GM23338 (cell line): ENCODE measurements at regions not wholly inside any gene's neighbourhood (a gene's known extent, or its start where the extent isn't known, plus 50 kb on each side); places are given as distances from the start of the nearest gene placed in this dataset.
"Not testable (repeated sequence)": the region's sequence is repeated elsewhere in the genome, so short reads cannot be mapped to it uniquely, and the experiment has no call there.

Source experiments
- ATAC-seq: fragments of 200-7000 bp; cut with Tn5 transposase; 3 replicates; pipeline ENCODE4 v1.9.1; 2020
- DNase-seq: peaks from one replicate; pipeline ENCODE4 v3.0.0-alpha.2; 2015; ENCODE audit warnings: low spot score
- H2AFZ ChIP-seq: fragments of 200-600 bp; sonication (generic); 2 replicates; pipeline ENCODE4 v1.8.0; 2016; ENCODE audit warnings: antibody characterized with exemption, mild to moderate bottlenecking, moderate library complexity
- H3F3A ChIP-seq: fragments of 200-600 bp; sonication (generic); replicated peaks from 2 replicates; pipeline ENCODE4 v1.8.0; 2017; ENCODE audit warnings: antibody characterized with exemption, mixed run types, low read depth
- H3K27ac ChIP-seq: fragments of 200-600 bp; sonication (generic); 2 replicates; pipeline ENCODE4 v1.6.1; 2016; ENCODE audit warnings: low read depth
- H3K27me3 ChIP-seq: fragments of 200-600 bp; sonication (generic); 2 replicates; pipeline ENCODE4 v1.8.0; 2016; ENCODE audit warnings: mild to moderate bottlenecking, mixed run types, moderate library complexity; ENCODE audit not compliant: insufficient read depth
- H3K36me3 ChIP-seq: fragments of 200-600 bp; sonication (generic); 2 replicates; pipeline ENCODE4 v1.8.0; 2016; ENCODE audit warnings: mild to moderate bottlenecking; ENCODE audit not compliant: insufficient read depth
- H3K4me1 ChIP-seq: fragments of 200-600 bp; sonication (generic); 2 replicates; pipeline ENCODE4 v1.8.0; 2016; ENCODE audit warnings: mild to moderate bottlenecking, moderate library complexity; ENCODE audit not compliant: insufficient read depth
- H3K4me2 ChIP-seq: fragments of 200-600 bp; sonication (generic); 2 replicates; pipeline ENCODE4 v1.7.1; 2017; ENCODE audit warnings: mixed run types
- H3K4me3 ChIP-seq: fragments of 200-600 bp; sonication (generic); 2 replicates; pipeline ENCODE4 v1.6.1; 2016; ENCODE audit warnings: mixed run types
- H3K79me2 ChIP-seq: fragments of 200-600 bp; sonication (generic); replicated peaks from 2 replicates; pipeline ENCODE4 v1.8.0; 2017; ENCODE audit warnings: mild to moderate bottlenecking; ENCODE audit not compliant: insufficient read depth
- H3K9me2 ChIP-seq: fragments of 200-600 bp; sonication (generic); 2 replicates; pipeline ENCODE4 v1.8.0; 2017; ENCODE audit not compliant: insufficient read depth
- H4K20me1 ChIP-seq: fragments of 200-600 bp; sonication (generic); replicated peaks from 2 replicates; pipeline ENCODE4 v1.8.0; 2017; ENCODE audit warnings: mild to moderate bottlenecking; ENCODE audit not compliant: insufficient read depth
- H3K27ac Mint-ChIP-seq: 2 replicates; pipeline ENCODE4 v1.8.0; 2020; ENCODE audit warnings: inconsistent platforms, mild to moderate bottlenecking, moderate library complexity, mixed read lengths
- H3K27me3 Mint-ChIP-seq: 3 replicates; pipeline ENCODE4 v1.8.0; 2022; ENCODE audit warnings: low read depth, mild to moderate bottlenecking, moderate library complexity, mixed read lengths, inconsistent platforms; ENCODE audit not compliant: insufficient read depth, poor library complexity
- H3K36me3 Mint-ChIP-seq: 3 replicates; pipeline ENCODE4 v1.8.0; 2021; ENCODE audit warnings: low read depth, mild to moderate bottlenecking, inconsistent platforms, moderate library complexity, mixed read lengths
- H3K4me1 Mint-ChIP-seq: 3 replicates; pipeline ENCODE4 v1.8.0; 2020; ENCODE audit warnings: mild to moderate bottlenecking, inconsistent platforms, mixed read lengths
- H3K4me3 Mint-ChIP-seq: 3 replicates; pipeline ENCODE4 v1.8.0; 2021; ENCODE audit warnings: moderate library complexity, mild to moderate bottlenecking, inconsistent platforms, mixed read lengths
- H3K9me3 Mint-ChIP-seq: 3 replicates; pipeline ENCODE4 v1.8.0; 2020; ENCODE audit warnings: moderate library complexity, mild to moderate bottlenecking, inconsistent platforms, mixed read lengths

DNA sequence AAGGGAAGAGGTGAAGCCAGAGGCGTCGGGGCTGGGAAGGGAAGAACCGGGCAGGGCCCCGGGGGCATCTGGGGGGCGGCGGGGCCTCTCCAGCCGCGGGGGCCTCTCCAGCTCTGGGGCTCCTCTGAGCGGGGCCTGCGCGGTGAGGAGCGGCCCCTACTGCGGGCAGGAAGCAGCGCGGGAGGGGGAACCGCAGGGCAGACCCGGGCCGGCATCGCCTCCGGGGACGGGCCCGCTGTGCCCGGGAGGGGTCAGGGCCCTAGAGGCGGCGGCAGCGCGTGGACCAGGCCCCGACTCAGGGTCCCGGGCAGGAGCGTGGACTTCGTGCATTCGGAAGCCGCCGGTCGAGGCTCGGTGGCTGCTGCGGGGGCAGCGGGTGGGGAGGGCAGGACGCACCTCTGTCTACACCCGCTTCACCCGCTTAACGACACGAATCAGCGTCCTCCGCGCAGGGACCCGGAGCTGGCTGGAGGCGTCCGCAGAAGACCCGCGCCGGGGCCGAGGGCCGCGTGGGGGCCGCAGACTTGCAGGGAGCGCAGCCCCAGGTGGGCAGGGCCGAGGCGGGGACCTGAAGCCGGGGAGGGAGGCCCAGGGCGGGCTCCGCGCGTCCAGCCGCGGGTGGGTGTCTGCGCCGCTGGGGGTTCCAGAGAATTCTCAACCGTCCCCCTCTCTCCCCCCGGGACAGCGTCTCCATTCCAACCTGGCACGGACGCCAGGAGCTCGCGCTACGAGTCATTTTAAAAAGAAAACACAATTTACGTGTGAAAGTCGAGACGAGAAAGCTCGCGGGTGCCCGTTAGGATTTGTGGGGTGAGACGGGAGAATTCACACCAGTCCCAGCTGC is 345.0 kb downstream of the ADGRD1 start:
- H3K27me3 Mint-ChIP-seq, H3K4me3 ChIP-seq: not testable (repeated sequence)

DNA sequence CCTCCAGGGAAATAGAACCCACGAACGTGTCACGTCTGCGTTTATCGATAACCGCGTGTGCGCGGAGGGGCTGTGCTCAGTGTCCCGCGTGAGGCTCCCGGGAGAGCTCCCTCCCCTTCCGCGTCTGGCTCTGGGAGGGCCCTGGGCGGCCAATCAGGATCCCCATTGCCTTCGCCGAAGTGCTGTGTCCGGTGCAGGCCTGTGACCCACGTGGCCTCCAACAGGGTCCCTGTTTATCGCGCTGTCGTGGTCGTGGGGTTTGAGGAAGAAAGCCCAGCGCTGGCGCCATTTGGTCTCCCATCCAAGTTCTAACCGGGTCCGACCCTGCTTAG is 345.6 kb downstream of the ADGRD1 start:
- H2AFZ ChIP-seq, H3K27ac ChIP-seq, H3K4me1 Mint-ChIP-seq, H3K27me3 Mint-ChIP-seq, H3F3A ChIP-seq, H3K27ac Mint-ChIP-seq, H3K4me3 ChIP-seq, H3K36me3 ChIP-seq, H3K36me3 Mint-ChIP-seq, H3K9me3 Mint-ChIP-seq, H3K4me2 ChIP-seq, H3K27me3 ChIP-seq, DNase-seq, H3K4me3 Mint-ChIP-seq, H4K20me1 ChIP-seq, H3K4me1 ChIP-seq, H3K9me2 ChIP-seq, H3K79me2 ChIP-seq: not testable (repeated sequence)
- ATAC-seq: peak; percentile 38

More for the DNA sequence above, 345.0 kb downstream of the ADGRD1 start:
- not testable (repeated sequence) for H3K4me3 Mint-ChIP-seq, H3K9me3 Mint-ChIP-seq, H3K27ac ChIP-seq, H3K79me2 ChIP-seq, H3K36me3 Mint-ChIP-seq, H3K4me1 ChIP-seq, H3K36me3 ChIP-seq, H3K4me2 ChIP-seq, H4K20me1 ChIP-seq, H3K4me1 Mint-ChIP-seq, DNase-seq, H3K27ac Mint-ChIP-seq, H3K27me3 ChIP-seq, H3F3A ChIP-seq, H3K9me2 ChIP-seq, H2AFZ ChIP-seq
- ATAC-seq: peak; percentile 90

- H3K27me3 Mint-ChIP-seq, H3K4me1 ChIP-seq, H3K4me3 Mint-ChIP-seq, H3K79me2 ChIP-seq, DNase-seq, H3K9me2 ChIP-seq, H3K4me3 ChIP-seq, H3F3A ChIP-seq, H3K9me3 Mint-ChIP-seq, H4K20me1 ChIP-seq, H3K4me1 Mint-ChIP-seq, H2AFZ ChIP-seq, H3K36me3 Mint-ChIP-seq, H3K36me3 ChIP-seq, H3K27ac Mint-ChIP-seq, H3K27ac ChIP-seq, H3K4me2 ChIP-seq, ATAC-seq, H3K27me3 ChIP-seq: not testable (repeated sequence)
Measured at GRCh38 chr12:131303576-131303975, 349.9 kb downstream of the ADGRD1 start.

- not testable (repeated sequence) for H3K9me3 Mint-ChIP-seq, H4K20me1 ChIP-seq, H3K27ac ChIP-seq, H3K27me3 Mint-ChIP-seq, H3F3A ChIP-seq, H2AFZ ChIP-seq, H3K9me2 ChIP-seq, H3K27ac Mint-ChIP-seq, H3K4me3 Mint-ChIP-seq, H3K4me1 ChIP-seq, ATAC-seq, H3K4me2 ChIP-seq, H3K36me3 Mint-ChIP-seq, H3K4me1 Mint-ChIP-seq, H3K4me3 ChIP-seq, H3K27me3 ChIP-seq, H3K36me3 ChIP-seq, H3K79me2 ChIP-seq, DNase-seq
Measured at GRCh38 chr12:131304642-131305041, 350.9 kb downstream of the ADGRD1 start.
